HG03342 (cell line): ENCODE measurements at regions not wholly inside any gene's neighbourhood (a gene's known extent, or its start where the extent isn't known, plus 50 kb on each side); places are given as distances from the start of the nearest gene placed in this dataset.
"Not testable (repeated sequence)": the region's sequence is repeated elsewhere in the genome, so short reads cannot be mapped to it uniquely, and the experiment has no call there.

Source experiments
- ATAC-seq: cut with Tn5 transposase; IDR thresholded peaks from one replicate; pipeline ENCODE4 v1.9.1; 2021; ENCODE audit warnings: mild to moderate bottlenecking, moderate library complexity; ENCODE audit not compliant: unreplicated experiment

- not testable (repeated sequence) for ATAC-seq
Observed at GRCh38 chr1:245102149-245102548, 52.6 kb upstream of the KIF26B start.

- no peak for ATAC-seq
Observed at GRCh38 chr1:245099401-245099800, 55.4 kb upstream of the KIF26B start.

GRCh38 chr1:245098924-245099323 is 55.9 kb upstream of the KIF26B start:
- ATAC-seq = no peak

GRCh38 chr1:245096311-245097066 is 58.3 kb upstream of the KIF26B start:
- ATAC-seq = no peak

GRCh38 chr1:245095903-245096302 is 58.9 kb upstream of the KIF26B start:
- ATAC-seq = no peak

- no peak for ATAC-seq
Observed at GRCh38 chr1:245094954-245095353, 59.8 kb upstream of the KIF26B start.

- ATAC-seq = no peak
Observed at GRCh38 chr1:245094092-245094491, 60.7 kb upstream of the KIF26B start.

GRCh38 chr1:245092638-245092976 is 62.2 kb upstream of the KIF26B start:
- no peak for ATAC-seq

GRCh38 chr1:245091818-245092637 is 62.8 kb upstream of the KIF26B start:
- ATAC-seq = no peak

GRCh38 chr1:245091171-245091621 is 63.6 kb upstream of the KIF26B start:
- ATAC-seq = no peak

- no peak for ATAC-seq
Observed at GRCh38 chr1:245090491-245091090, 64.2 kb upstream of the KIF26B start.

GRCh38 chr1:245087723-245088122 is 67.1 kb upstream of the KIF26B start:
- no peak for ATAC-seq

- no peak for ATAC-seq
Observed at GRCh38 chr1:245086389-245086969, 68.3 kb upstream of the KIF26B start.

- no peak for ATAC-seq
Observed at GRCh38 chr1:245085508-245086095, 69.2 kb upstream of the KIF26B start.

- no peak for ATAC-seq
Observed at GRCh38 chr1:245084551-245084950, 70.2 kb upstream of the KIF26B start.

GRCh38 chr1:245079021-245079609 is 75.7 kb upstream of the KIF26B start:
- no peak for ATAC-seq

GRCh38 chr1:245074898-245075297 is 79.9 kb upstream of the KIF26B start:
- no peak for ATAC-seq

GRCh38 chr1:245074232-245074747 is 80.5 kb upstream of the KIF26B start:
- ATAC-seq = no peak

- no peak for ATAC-seq
Observed at GRCh38 chr1:245070836-245071615, 83.8 kb upstream of the KIF26B start.

- ATAC-seq = no peak
Observed at GRCh38 chr1:245067257-245067656, 87.5 kb upstream of the KIF26B start.
